NCI-H128 (cell line): ENCODE measurements at regions not wholly inside any gene's neighbourhood (a gene's known extent, or its start where the extent isn't known, plus 50 kb on each side); places are given as distances from the start of the nearest gene placed in this dataset.
A peak's percentile ranks its signal among the peaks of the same experiment; 100 is the strongest.
"Not testable (repeated sequence)": the region's sequence is repeated elsewhere in the genome, so short reads cannot be mapped to it uniquely, and the experiment has no call there.

Experiments used
- DNase-seq: peaks from one replicate; lab custom pipeline; 2025; ENCODE audit not compliant: unreplicated experiment; lab: John Stamatoyannopoulos, UW

DNA sequence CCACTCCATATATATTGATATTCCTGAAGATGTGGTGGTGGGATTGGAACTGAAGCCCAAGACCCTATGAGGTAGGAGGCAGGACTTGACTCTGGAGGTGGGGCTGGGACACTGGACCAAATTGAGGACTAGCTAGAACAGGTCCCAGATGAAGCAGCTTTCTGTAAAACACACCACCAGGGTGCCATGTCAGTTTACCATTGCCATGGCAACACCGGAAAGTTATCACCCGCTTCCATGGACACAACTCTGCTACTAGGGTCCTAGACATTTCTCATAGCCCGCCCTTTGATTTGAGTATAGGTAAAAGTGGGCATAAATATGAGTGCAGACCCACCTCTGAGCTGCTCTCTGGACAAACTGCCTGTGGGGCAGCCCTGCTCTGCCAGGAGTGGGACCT is 490.5 kb upstream of the PFKP start:
- DNase-seq: no peak

DNA sequence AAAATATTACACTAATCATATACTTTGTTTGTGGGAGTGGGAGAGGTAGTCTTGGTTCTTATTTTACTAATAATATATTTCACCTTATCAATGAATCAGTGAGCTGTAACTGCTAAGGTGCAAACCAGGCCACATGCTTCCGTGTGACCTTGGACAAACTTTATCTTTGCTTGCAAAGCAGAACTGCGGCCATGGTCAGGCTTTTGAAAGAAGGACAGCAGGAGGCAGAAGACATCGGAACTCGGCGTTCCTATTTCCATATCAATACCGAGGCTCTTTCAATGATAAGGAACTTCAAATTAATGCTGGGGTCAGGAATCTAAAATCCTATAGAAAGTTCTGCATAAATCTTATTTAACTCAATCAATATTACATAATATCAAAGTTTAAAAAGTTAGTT is 491.9 kb upstream of the PFKP start:
- DNase-seq: no peak

DNA sequence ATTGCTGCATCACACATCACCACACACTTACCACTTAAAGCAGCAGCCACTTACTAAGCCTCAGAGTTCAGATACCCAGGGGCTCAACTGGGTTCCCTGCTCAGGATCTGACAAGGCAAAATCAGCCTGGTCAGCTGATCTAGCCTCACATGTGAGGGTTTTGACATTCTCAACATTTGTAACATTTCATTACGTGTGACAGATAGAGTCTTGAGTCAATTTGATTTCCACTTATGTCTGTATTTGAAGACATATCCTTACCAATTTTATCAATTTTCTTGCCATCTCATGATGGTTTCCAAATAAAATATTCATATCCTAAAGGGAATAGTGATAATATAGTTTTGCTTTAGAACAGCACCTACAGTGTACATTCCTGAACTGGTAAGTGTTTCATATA is 494.7 kb upstream of the PFKP start:
- DNase-seq: no peak

DNA sequence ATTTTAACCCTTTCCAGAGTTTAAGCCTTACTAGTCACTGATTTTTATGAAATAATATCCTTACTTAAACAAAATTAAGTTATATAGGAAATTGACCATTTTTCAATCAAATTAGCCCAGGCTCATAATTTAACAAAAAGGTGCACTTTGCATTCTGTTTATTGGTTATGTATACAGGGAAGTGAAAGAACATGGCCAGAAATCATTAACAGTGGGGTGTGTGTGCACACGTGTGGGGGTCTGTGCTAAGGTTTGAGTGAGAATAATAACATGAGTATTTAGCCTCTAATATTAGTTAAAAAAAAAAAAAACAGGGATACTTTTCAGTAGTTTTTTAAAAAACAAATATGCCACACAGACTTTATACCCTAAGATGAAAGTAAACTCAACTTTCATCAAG is 510.5 kb upstream of the PFKP start:
- DNase-seq: no peak

DNA sequence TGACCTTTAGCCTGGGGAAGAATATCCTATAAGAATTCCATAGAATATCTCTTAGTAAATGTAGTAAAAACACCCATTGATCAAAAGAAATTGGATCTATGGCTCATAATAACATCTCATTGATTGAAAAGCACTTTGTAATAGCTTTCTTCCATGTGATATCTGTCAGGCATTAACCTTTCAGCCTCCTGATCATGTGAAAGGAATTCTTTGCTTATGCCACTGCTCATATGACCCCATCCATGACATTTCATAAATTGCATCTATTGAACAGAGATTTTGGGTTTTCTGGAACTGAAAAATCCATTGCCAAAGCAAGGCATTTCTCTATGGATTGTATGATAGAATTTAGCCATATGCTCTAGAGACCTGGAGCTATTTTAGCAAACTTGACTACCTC is 519.3 kb upstream of the PFKP start:
- DNase-seq: no peak

DNA sequence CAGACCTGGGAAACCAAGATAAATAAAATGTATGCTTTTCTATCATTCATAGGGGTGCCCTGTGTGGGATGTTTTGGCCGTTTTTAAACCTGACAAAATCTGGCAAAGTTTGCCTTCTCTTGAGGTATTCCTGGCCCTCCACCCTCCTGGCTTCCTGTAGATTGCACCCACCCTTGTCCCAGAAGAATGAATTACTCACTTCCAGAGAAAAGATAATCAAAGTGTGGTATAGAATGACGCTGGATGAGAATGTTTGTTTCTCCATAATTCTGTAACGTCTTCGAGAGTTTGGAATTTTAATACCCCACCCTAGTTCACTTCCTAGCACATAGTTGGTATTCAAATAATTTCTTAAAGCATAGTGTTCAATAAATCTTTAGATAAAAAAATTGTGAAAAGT is 519.7 kb upstream of the PFKP start:
- DNase-seq: no peak

DNA sequence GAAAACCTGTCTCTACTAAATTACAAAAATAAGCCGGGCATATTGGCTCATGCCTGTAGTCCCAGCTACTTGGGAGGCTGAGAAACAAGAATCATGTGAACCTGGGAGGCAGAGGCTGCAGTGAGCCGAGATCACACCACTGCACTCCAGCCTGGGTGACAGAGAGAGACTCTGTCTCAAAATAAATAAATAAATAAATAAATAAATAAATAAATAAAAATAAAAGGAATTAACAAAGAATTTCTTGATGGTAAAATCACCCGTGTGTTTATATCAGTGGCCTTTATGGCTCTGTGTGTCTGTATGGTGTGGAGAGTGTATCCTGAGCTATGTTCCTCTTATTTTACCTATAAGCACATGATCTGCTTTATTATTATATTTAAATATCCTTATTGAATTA is 520.5 kb upstream of the PFKP start:
- DNase-seq: not testable (repeated sequence)

DNA sequence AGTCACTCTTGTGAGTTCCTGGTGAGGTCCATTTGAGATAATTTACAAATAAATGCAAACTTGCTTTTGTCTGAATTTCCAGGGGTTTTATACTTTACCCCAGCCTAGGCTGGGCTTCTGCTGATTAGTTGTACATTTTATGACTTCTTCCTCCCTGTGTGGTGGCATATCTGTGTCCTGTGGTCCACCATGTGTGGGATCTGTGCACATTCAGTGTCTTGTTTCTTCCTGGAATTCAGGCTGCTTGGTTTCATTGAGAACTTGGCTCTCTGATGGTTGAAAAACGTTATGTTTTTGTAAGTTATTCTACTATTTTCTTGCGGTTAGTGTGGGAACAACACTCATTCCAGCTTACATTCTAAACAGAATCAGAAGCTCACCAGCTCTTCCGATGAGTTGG is 523.4 kb upstream of the PFKP start:
- no peak for DNase-seq

DNA sequence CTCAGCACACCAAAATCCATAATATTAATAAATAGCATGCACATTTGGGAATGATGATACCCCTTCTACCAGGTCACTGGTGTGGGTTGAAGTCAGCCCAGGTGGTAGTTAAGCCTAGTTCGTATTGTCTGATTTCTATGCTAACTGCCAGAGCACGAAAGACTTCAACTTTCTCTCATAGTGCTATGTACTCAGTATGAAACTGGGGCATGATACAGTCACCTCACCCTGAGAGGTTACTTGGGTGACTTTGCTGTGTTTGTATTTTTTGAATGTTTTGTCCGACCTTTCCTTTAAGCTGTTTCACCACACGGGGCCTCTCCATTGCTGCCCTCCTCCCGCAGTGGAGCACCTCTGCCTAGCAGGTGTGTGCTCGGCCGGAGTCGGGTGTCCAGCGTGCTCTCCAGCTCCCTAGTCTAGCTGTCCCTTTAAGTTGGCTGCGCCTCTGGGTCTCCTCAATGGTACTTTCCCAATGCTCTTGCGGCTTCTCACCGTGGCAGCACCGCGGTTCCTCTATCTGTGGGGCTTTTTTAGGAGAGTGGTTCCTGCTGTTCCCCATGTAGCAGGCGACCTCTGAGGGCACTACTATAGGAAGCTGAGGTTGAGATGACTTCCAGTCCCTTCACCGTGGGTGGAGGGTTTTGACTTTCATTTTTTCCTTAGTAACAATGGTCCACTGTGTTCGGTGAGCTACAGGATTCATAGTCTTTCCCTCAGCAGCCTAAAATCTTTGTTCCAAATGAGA is 524.0 kb upstream of the PFKP start:
- DNase-seq: no peak

DNA sequence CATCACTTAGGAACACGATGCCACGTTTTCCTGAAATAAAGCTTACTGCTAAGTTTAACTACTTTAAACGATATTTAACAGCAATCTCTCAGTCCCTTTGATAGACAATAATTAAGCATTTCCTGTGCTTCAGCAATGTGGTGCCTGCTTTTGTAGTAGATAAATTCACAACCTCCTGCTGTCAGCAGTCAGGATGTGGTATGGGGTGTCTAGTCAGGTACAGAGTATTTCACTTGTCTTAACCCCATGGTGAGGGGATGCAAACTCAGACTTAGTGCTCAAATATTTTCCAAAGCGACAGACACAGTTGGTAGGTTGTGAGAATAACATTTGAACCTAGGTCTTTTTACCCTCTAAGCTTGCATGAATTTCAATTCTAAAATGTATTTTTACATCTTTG is 526.2 kb upstream of the PFKP start:
- DNase-seq: no peak

DNA sequence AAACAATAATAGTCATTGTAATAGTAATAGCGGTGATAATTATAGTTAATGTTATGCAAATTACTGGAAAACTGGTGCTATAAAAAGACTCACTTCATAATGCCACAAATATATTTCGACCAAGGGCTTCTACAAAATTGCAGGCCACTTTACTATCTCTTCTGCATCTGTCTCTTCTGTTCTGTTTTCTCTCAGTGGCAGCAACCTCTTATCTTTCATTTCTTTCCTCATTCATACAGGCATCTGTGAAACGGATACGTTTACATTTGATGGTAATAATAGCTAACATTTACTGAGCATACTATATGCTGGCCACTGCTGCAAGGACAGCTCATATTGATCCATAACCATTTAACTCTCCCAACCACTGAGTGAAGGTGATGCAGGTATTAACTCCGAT is 537.4 kb upstream of the PFKP start:
- no peak for DNase-seq

DNA sequence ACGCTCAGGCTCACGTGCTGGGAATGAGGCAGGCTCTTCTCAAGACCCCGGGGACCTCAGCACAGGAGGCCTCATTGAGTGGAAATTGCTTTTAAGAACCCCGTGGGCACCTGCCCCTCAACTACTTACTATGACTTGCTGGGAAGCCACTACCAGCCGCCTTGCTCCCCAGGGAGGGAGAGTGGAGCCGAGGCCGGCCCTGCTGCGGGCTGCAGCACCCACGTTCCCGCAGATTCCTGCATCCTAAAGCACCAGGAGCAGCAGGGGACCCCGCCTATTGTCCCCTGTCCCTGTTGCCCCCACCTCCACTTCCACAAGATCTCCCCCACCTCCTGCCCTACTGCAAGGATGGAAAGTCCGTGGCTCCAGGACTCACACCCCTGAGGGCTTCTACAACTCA is 541.6 kb upstream of the PFKP start:
- DNase-seq: no peak

DNA sequence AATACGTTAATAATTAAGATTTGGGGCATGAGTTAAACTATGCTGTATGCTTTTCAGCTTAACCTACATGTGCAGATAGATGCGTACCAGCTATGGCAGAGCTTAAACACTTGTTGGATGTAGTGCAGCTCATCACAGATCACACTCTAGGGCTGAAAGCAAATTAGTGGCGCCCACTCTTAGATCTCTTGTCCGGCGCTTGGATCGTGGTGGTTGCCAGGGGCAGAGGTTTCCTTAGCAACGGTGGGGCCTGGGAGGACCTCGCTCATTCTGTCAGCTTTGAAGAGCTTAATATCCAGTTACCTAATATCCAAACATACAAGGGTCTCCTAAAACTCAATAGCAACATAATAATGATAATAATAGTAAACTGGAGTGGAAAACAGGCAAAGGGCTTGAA is 548.2 kb upstream of the PFKP start:
- no peak for DNase-seq

DNA sequence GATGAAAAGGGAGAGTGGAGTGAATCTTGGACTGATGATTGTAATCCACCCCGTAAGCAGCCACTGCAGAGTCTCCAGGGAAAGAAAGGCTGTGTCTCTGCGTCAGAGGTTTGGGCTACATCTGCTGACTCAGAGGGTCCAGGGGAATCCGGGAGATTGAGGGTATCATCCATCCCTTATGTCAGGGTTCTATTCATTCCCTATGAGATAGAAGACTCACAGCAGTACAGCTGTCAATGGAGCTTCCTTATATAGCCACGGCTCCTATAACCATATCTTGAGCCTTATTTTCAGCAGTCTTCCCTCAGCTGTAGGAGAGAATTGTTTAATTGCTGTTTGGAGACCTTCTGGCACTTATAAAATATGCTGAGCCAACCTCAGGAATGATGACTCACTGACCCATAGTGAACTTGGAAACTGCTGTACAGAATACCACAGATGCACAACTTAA is 558.2 kb upstream of the PFKP start:
- no peak for DNase-seq

DNA sequence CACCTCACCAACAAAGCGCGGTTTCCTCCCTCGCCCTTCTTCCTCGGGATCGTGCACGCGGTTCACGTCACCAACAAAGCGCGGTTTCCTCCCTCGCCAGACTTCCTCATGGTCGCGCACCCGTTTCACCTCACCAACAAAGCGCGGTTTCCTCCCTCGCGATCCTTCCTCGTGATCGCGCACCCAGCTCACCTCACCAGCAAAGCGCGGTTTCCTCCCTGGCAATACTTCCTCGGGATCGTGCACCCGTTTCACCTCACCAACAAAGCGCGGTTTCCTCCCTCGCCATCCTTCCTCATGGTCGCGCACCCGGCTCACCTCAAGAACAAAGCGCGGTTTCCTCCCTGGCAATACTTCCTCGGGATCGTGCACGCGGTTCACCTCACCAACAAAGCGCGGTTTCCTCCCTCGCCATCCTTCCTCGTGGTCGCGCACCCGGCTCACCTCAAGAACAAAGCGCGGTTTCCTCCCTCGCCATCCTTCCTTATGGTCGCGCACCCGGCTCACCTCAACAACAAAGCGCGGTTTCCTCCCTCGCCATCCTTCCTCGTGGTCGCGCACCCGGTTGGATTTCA is 565.9 kb upstream of the PFKP start:
- not testable (repeated sequence) for DNase-seq

DNA sequence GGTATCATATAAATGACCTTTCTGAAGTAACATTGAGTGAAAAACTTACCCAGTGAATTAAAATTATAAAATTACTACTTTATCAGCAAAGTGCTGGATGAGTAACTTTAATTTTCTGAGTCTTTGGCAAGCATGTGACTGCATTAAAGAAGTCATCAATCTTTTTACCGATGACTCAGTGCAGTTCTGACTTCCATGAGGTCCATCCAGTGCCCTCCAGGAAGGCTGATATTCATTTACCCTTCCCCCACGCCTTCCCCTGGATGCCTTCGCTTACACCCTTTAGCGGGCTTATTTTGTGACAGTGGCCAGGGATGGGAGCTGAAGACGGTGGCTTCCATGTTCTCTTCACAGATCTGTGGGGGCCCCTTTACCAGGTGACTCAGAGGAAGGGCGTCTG is 572.9 kb upstream of the PFKP start:
- no peak for DNase-seq

DNA sequence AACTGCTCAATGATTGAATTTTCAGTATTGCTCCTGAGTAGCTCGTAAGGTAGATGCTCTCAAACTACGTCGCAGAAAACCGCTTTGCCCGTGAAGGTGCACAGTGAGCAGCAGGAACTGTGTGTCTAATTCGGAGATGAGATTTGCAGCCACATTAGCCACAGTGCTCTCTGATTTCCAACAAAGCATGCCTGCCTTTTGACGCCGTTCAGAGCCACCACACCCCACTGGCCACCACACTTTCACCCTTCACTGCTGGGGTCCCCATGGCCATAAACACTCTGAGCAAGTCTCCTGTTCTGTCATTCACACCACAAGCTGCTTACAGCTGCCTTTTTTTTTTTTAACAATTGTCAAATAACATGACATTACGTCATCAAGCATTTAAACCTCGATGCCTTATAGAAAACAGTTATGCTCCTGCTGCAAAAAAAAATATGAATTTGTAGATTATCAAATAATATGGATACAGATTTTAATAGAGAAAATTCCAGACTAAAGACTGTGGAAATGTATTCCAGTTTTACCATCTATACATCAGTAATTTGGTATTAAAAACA is 578.8 kb upstream of the PFKP start:
- no peak for DNase-seq

DNA sequence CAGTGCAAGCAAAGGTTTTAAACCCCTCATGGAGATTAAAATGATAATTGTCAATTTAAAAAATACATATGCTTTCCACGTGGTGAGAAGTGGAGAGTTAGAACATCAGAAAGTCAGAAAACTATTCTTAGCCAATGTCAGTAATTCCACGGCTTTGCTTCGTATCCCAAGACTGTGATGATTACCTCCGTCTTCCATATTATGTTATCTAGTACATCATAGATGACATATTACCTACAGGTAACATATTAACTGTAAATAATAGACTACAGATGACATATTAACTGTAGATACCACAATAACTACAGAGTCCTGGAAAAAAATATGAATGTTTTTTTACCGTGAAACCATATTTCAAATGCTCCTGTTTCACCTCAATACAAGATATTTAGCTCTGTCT is 579.4 kb upstream of the PFKP start:
- no peak for DNase-seq

DNA sequence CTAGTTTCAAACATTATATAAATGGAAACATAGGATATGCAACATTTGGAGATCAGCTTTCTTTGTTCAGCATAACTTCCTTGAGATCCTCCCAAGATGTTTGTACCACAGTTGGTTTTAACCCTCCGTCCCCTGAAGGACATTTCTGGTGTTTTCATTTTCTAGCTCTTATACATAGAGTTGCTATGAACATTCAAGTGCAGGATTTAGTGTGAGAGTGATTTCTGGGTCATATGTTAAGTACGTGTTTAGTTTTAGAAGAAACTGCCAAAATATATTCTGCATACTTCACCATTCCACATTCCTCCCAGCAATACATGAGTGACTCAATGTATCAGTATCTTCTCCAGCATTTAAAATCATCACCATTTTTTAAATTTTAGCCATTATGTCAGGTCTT is 588.7 kb upstream of the PFKP start:
- no peak for DNase-seq

DNA sequence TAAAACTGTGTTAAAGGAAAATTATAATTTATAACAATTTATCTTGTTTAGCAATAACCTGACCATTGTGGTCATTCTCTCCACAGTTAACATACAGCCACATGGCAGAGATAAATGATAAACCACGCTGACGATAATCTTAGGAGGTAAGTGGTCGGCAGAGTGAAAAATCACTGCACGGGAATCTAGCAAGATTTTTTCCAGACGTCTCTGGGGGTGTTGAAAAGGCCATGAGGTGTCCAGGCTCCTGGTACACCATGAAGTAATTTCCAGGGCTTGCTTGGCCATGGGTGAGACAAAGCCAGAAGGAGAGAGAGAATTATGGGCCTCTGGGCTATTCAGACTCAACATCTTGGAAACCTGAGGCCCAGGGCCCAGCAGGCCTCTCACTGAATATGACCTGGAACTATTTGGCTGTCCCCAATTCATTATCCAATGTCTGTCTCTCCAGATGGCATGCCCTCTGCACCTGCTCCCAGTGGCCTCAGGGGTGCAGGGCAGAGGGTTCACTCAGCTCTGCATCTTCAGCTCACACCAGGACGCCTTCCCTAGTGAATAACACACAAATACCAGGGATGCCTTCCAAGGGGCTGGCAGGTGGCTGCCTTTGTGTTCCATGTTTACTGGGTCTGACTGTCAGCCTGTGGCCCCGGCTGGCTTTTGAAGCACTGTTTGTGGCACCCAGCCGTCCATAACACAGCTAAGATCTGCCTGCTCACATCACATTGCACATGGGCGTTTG is 590.4 kb upstream of the PFKP start:
- peak; percentile 37 for DNase-seq

DNA sequence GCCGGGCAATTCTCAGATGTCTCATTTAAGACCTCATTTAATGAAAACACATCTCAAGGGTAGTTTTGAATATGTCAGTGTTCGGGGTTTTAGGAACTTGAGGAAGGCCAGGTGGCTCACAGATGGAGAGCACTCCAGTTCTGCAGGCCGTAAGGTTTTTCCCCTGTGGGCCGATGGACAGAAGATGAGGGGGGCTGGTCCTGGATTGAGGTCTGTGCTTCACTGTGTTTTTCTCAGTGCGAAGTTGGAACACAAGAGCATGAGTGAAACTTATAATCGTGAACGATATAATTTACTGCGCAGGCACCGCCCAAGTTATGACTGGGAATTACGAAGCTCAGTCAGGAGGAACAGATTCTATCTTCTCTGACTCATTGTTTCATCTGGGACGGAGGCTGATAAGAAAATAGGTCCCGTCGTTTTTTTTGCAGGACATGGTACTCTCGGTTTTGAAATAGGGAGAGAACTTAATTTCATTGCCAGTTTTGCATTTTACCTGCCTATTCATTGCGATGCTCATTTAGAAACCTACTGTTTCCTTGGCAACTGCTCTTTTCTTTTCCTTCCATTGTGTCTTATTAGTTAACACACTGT is 591.0 kb upstream of the PFKP start:
- DNase-seq: no peak
